Endothelial cell of umbilical vein (primary cell): ENCODE measurements at regions not wholly inside any gene's neighbourhood (a gene's known extent, or its start where the extent isn't known, plus 50 kb on each side); places are given as distances from the start of the nearest gene placed in this dataset.

Experiments used
- BruUV-seq: library from RNA; stranded (reverse); fragments of 400-500 nt; replicated peaks from 2 replicates; lab custom pipeline; 2021; lab: Mats Ljungman, UMichigan
- CTCF ChIA-PET: fragments of 300-600, 350-600 bp; sonication (Branson Sonifier 250); formaldehyde crosslinking; loops from one replicate; lab custom pipeline; 2021; ENCODE audit warnings: antibody characterized with exemption, inconsistent platforms; lab: Charles Lee
- POLR2A ChIA-PET: fragments of 300-600, 350-600 bp; sonication (Branson Sonifier 250); formaldehyde crosslinking; loops from one replicate; lab custom pipeline; 2021; ENCODE audit warnings: antibody characterized with exemption, inconsistent platforms; lab: Charles Lee
- DNase-seq: peaks from one replicate; pipeline ENCODE4 v3.0.0-alpha.2; 2011; ENCODE audit warnings: low read depth, low spot score
- FAIRE-seq: peaks from 2 replicates; lab custom pipeline; 2011; peaks lifted over from hg19 to GRCh38; lab: Jason Lieb, UNC
- H2AFZ ChIP-seq: 2 replicates; pipeline ENCODE4 v1.6.0; 2012; ENCODE audit warnings: low read depth, low read length, control low read depth, inconsistent platforms
- H3K27ac ChIP-seq: 2 replicates; pipeline ENCODE4 v1.5.1; 2011; ENCODE audit warnings: low read depth, mild to moderate bottlenecking, control low read depth, low read length, moderate library complexity; ENCODE audit not compliant: insufficient read depth
- H3K27me3 ChIP-seq, 2 experiments: 2 replicates each; pipeline versions ENCODE4 v1.6.0 to v1.6.1; 2011; ENCODE audit warnings: low read length in 2 of 2, mixed read lengths in 1 of 2; ENCODE audit not compliant: control insufficient read depth in 2 of 2, insufficient read depth in 2 of 2
- H3K36me3 ChIP-seq, 2 experiments: 2 replicates in 1 of 2; 3 replicates in 1 of 2; pipeline ENCODE4 v1.5.1; 2011; ENCODE audit warnings: low read length in 2 of 2, mild to moderate bottlenecking in 1 of 2, moderate library complexity in 1 of 2; ENCODE audit not compliant: control insufficient read depth in 2 of 2, insufficient read depth in 2 of 2; ENCODE audit errors: extremely low read depth in 1 of 2
- H3K4me1 ChIP-seq: 3 replicates; pipeline ENCODE4 v1.5.1; 2011; ENCODE audit warnings: mild to moderate bottlenecking, low read length; ENCODE audit not compliant: control insufficient read depth, insufficient read depth; ENCODE audit errors: extremely low read depth
- H3K4me2 ChIP-seq: 2 replicates; pipeline ENCODE4 v1.6.1; 2011; ENCODE audit warnings: low read length, control low read depth, mixed read lengths; ENCODE audit not compliant: insufficient read depth
- H3K4me3 ChIP-seq, 3 experiments: fragments of 200-600 bp in 1 of 3; sonication (generic), shearing (Covaris generic) in 1 of 3; replicated peaks in 1 of 3; 2 replicates each; pipeline ENCODE4 v1.5.1; 2011 to 2016; ENCODE audit warnings: control low read depth in 3 of 3, low read length in 3 of 3, mild to moderate bottlenecking in 2 of 3, inconsistent platforms in 1 of 3, low read depth in 1 of 3, moderate library complexity in 1 of 3; ENCODE audit not compliant: insufficient read depth in 1 of 3
- H3K79me2 ChIP-seq: 2 replicates; pipeline ENCODE4 v1.6.0; 2012; ENCODE audit warnings: low read length, inconsistent platforms; ENCODE audit not compliant: control insufficient read depth, insufficient read depth
- H3K9ac ChIP-seq: replicated peaks from 2 replicates; pipeline ENCODE3; 2011; ENCODE audit warnings: low read length, control low read depth; ENCODE audit not compliant: insufficient read depth; ENCODE audit errors: extremely low read depth
- H3K9me1 ChIP-seq: replicated peaks from 3 replicates; pipeline ENCODE4 v1.6.0; 2011; ENCODE audit warnings: mild to moderate bottlenecking, low read length; ENCODE audit not compliant: control insufficient read depth, insufficient read depth; ENCODE audit errors: extremely low read depth
- H3K9me3 ChIP-seq: replicated peaks from 2 replicates; pipeline ENCODE4 v1.5.1; 2012; ENCODE audit warnings: low read length, inconsistent platforms; ENCODE audit not compliant: control insufficient read depth, insufficient read depth
- H4K20me1 ChIP-seq: replicated peaks from 2 replicates; pipeline ENCODE3; 2011; ENCODE audit warnings: mild to moderate bottlenecking, low read length; ENCODE audit not compliant: control insufficient read depth, insufficient read depth; ENCODE audit errors: extremely low read depth
- EZH2 ChIP-seq: IDR thresholded peaks from 2 replicates; pipeline ENCODE4 v1.6.1; 2012; ENCODE audit warnings: borderline replicate concordance, low read depth, mild to moderate bottlenecking, moderate library complexity, low read length, inconsistent platforms; ENCODE audit not compliant: severe bottlenecking
- FOS ChIP-seq: IDR thresholded peaks from 2 replicates; pipeline ENCODE4 v1.6.1; 2011; ENCODE audit warnings: mild to moderate bottlenecking, low read length, moderate library complexity, borderline replicate concordance; ENCODE audit not compliant: insufficient read depth
- GATA2 ChIP-seq: IDR thresholded peaks from 2 replicates; pipeline ENCODE4 v1.7.0; 2011; ENCODE audit warnings: low read depth, mild to moderate bottlenecking, moderate library complexity, mixed read lengths, low read length; ENCODE audit not compliant: insufficient read length, insufficient read depth
- JUN ChIP-seq: IDR thresholded peaks from 2 replicates; pipeline ENCODE4 v1.6.1; 2011; ENCODE audit warnings: borderline replicate concordance, low read depth; ENCODE audit not compliant: insufficient read length, insufficient read depth
- MYC ChIP-seq: IDR thresholded peaks from one replicate; pipeline ENCODE4 v1.6.1; 2011; ENCODE audit warnings: mild to moderate bottlenecking, low read depth, low read length
- POLR2A ChIP-seq: IDR thresholded peaks from 2 replicates; pipeline ENCODE4 v1.6.1; 2012; ENCODE audit warnings: low read depth, mild to moderate bottlenecking, control low read depth, low read length
- POLR2AphosphoS5 ChIP-seq: IDR thresholded peaks from 2 replicates; pipeline ENCODE4 v1.6.1; 2012; ENCODE audit warnings: low read depth, mild to moderate bottlenecking, control low read depth, low read length, moderate library complexity; ENCODE audit not compliant: insufficient read depth
- dilution Hi-C: fragments of 300-500 bp; cut with MboI; formaldehyde crosslinking; loops from one replicate; pipeline ENCODE4 v1.15.0; 2019; ENCODE audit warnings: low sequenced_read_pairs; ENCODE audit not compliant: extremely low pct_ligation_motif_present
- intact Hi-C: fragments of 100-400 bp; cut with micrococcal nuclease; formaldehyde crosslinking; loops from one replicate; pipeline ENCODE4 v1.10.0; 2022
- TF ChIP-seq, protein P1 (sequence below): IDR thresholded peaks from 2 replicates; pipeline ENCODE4 v1.6.1; 2011; ENCODE audit not compliant: insufficient read depth, insufficient read length
- TF ChIP-seq, protein P2 (sequence below), 2 donors: IDR thresholded peaks; 1 replicate in 1 of 2; 2 replicates in 1 of 2; pipeline ENCODE4 v1.5.1; 2011; ENCODE audit warnings: low read length in 2 of 2, mild to moderate bottlenecking in 2 of 2, moderate library complexity in 2 of 2, control low read depth in 1 of 2, inconsistent platforms in 1 of 2, low read depth in 1 of 2; ENCODE audit not compliant: insufficient read depth in 1 of 2; ENCODE audit errors: extremely low read depth in 1 of 2

DNA sequence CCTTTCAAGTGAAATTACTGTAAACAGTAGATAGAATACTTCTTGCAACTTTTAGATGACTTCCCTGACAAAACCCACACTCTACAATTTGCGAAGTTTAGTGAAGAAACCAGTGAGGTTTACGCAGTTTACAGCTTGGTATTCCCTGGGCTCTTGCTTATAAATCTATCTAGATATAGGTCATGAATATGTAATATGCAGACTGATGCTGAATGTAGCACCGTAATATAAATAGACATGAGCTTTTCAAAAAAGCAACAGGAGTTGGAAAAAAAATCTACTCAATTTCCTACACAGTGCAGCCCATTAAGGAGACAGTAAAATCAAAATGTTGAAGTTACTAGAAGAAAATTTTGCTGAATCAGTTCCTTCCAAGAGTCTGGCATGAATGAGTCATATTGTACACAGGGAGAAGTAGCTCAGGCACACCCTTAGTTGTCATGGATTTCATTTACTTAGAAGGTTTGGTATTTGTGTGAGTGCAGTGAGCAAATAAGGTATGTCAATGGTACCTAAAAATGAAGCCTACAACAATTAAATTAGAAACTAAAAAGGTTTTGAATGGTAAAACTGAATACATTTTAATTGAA lies 67.7 kb upstream of the NEUROD6 start:
- Histone ChIP-seq H3K4me3 (no peak overlapping the region), H3K9ac (no peak overlapping the region), H3K9me1 (no peaks in the 10 kb centered on the region), H2AFZ (no peak overlapping the region), H3K27me3 (no peaks in the 10 kb centered on the region), H3K4me1 (no peaks in the 10 kb centered on the region), H3K9me3 (no peaks in the 10 kb centered on the region), H3K79me2 (no peaks in the 10 kb centered on the region), H3K4me2 (no peak overlapping the region), H4K20me1 (no peaks in the 10 kb centered on the region), H3K36me3 (no peaks in the 10 kb centered on the region), H3K27ac (no peak overlapping the region)
- FAIRE-seq: no peak
- POLR2A ChIA-PET: no interaction called here
- DNase-seq: no peak
- BruUV-seq: no TSS peak
- TF ChIP-seq EZH2: no peak
- TF ChIP-seq POLR2AphosphoS5: no peak
- peak; percentile 43 for TF ChIP-seq FOS
- no peak for TF ChIP-seq MYC
- TF ChIP-seq, protein P1, sequence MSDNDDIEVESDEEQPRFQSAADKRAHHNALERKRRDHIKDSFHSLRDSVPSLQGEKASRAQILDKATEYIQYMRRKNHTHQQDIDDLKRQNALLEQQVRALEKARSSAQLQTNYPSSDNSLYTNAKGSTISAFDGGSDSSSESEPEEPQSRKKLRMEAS: no peak
- no peak for TF ChIP-seq JUN
- TF ChIP-seq GATA2: no peak
- CTCF ChIA-PET: interaction anchor here (1.0 kb wide), 1 partner anchor 12 kb away, joined by 3 read pairs; no protein-coding TSS in a partner anchor
- dilution Hi-C loops (no loop called here), intact Hi-C loops (no loop called here)

DNA sequence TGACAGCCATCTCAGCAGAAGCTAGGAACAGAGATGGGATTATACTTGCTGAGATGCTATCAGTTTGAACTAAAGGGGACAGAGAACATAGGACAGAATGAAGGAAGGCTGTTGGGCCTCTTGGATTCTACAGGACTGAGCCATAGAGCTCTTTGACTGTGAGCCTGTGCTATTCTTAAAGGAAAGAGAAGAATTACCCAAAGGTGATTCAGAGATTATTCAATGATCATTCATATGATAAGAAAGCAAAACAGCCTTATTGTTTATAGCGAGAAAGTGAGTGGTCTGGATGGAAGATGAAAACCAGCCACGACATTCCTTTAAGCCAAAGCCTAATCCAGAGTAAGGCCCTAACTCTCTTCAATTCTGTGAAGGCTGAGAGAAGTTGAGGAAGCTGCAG lies 69.7 kb upstream of the NEUROD6 start:
- Histone ChIP-seq H3K27me3 (no peaks in the 10 kb centered on the region), H3K4me2 (no peak overlapping the region), H4K20me1 (no peaks in the 10 kb centered on the region), H3K79me2 (no peaks in the 10 kb centered on the region), H3K9me3 (no peaks in the 10 kb centered on the region), H3K9me1 (no peaks in the 10 kb centered on the region), H3K4me3 (no peak overlapping the region), H3K9ac (no peak overlapping the region), H3K27ac (no peak overlapping the region), H3K4me1 (no peaks in the 10 kb centered on the region), H3K36me3 (no peaks in the 10 kb centered on the region), H2AFZ (no peak overlapping the region)
- TF ChIP-seq FOS (no peak), EZH2 (no peak), MYC (no peak), GATA2 (no peak), POLR2A (no peak), JUN (no peak), POLR2AphosphoS5 (no peak)
- TF ChIP-seq, protein P1: no peak
- TF ChIP-seq, protein P2, sequence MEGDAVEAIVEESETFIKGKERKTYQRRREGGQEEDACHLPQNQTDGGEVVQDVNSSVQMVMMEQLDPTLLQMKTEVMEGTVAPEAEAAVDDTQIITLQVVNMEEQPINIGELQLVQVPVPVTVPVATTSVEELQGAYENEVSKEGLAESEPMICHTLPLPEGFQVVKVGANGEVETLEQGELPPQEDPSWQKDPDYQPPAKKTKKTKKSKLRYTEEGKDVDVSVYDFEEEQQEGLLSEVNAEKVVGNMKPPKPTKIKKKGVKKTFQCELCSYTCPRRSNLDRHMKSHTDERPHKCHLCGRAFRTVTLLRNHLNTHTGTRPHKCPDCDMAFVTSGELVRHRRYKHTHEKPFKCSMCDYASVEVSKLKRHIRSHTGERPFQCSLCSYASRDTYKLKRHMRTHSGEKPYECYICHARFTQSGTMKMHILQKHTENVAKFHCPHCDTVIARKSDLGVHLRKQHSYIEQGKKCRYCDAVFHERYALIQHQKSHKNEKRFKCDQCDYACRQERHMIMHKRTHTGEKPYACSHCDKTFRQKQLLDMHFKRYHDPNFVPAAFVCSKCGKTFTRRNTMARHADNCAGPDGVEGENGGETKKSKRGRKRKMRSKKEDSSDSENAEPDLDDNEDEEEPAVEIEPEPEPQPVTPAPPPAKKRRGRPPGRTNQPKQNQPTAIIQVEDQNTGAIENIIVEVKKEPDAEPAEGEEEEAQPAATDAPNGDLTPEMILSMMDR (IDR thresholded peaks at IDR 0.05; ENCODE audit: extremely low read depth in 1 of 2, insufficient read depth in 1 of 2, low read depth in 1 of 2, low read length in 2 of 2): no peak
- no TSS peak for BruUV-seq
- dilution Hi-C loops (no loop called here), intact Hi-C loops (no loop called here)
- ChIA-PET CTCF (interaction anchor here (1.5 kb wide), 1 partner anchor 47 kb away, joined by 4 read pairs; no protein-coding TSS in a partner anchor), POLR2A (no interaction called here)
- FAIRE-seq: no peak
- DNase-seq: no peak
